ENCODE measurements at regions not wholly inside any gene's neighbourhood (a gene's known extent, or its start where the extent isn't known, plus 50 kb on each side); places are given as distances from the start of the nearest gene placed in this dataset.

DNA sequence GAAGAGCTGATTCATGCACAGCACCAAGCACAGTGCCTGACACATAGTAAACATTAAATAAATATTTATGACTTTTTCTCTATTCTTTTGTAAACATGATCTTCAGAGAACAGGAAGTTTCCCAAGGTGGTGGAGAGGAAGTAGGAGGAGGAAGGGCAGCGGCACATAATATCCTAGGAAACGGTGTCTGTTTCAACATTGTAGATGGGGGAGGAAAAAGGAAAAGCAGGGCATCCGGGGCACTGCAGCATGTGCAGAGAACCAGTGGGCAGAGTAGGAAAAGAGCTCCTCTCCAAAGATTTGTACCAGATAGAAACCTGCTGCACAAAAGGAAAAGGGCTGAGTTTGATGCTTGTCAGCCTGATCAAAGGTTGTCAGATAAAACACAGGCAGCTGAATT is 421.7 kb upstream of the ZNF462 start:
- intact Hi-C loops (cut with micrococcal nuclease; ENCODE audit: unreplicated experiment): no loop called here
- no peaks in the 10 kb centered on the region for H4K20me1 ChIP-seq (ENCODE audit: insufficient read depth, low read length)
- H3K9me3 ChIP-seq (ENCODE audit: low read length): no peaks in the 10 kb centered on the region
- DNase-seq (ENCODE audit: low spot score): no peak
- H3K9me2 ChIP-seq (ENCODE audit: insufficient read depth, low read length): no peaks in the 10 kb centered on the region
- BruUV-seq (replicated peaks): no TSS peak
- H3K4me1 ChIP-seq (ENCODE audit: insufficient read depth, low read length, poor library complexity, severe bottlenecking): no peaks in the 10 kb centered on the region
- no peak overlapping the region for H3K27ac ChIP-seq (ENCODE audit: low read depth, low read length, poor library complexity, severe bottlenecking)
- TF ChIP-seq, protein P1, sequence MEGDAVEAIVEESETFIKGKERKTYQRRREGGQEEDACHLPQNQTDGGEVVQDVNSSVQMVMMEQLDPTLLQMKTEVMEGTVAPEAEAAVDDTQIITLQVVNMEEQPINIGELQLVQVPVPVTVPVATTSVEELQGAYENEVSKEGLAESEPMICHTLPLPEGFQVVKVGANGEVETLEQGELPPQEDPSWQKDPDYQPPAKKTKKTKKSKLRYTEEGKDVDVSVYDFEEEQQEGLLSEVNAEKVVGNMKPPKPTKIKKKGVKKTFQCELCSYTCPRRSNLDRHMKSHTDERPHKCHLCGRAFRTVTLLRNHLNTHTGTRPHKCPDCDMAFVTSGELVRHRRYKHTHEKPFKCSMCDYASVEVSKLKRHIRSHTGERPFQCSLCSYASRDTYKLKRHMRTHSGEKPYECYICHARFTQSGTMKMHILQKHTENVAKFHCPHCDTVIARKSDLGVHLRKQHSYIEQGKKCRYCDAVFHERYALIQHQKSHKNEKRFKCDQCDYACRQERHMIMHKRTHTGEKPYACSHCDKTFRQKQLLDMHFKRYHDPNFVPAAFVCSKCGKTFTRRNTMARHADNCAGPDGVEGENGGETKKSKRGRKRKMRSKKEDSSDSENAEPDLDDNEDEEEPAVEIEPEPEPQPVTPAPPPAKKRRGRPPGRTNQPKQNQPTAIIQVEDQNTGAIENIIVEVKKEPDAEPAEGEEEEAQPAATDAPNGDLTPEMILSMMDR (conservative IDR thresholded peaks at IDR 0.05; ENCODE audit: low read length): no peak
- H3K4me2 ChIP-seq (ENCODE audit: low read length): no peak overlapping the region
- H3K4me3 ChIP-seq (ENCODE audit: low read depth, low read length, poor library complexity, severe bottlenecking): no peak overlapping the region
- ChIA-PET POLR2A (no interaction called here), CTCF (ENCODE audit: unreplicated experiment) (no interaction called here)
- no peaks in the 10 kb centered on the region for H3K36me3 ChIP-seq (ENCODE audit: insufficient read depth, low read length)
- no peaks in the 10 kb centered on the region for H3K79me2 ChIP-seq (ENCODE audit: insufficient read depth, low read depth, low read length)
- H2AFZ ChIP-seq (ENCODE audit: low read length): no peak overlapping the region

DNA sequence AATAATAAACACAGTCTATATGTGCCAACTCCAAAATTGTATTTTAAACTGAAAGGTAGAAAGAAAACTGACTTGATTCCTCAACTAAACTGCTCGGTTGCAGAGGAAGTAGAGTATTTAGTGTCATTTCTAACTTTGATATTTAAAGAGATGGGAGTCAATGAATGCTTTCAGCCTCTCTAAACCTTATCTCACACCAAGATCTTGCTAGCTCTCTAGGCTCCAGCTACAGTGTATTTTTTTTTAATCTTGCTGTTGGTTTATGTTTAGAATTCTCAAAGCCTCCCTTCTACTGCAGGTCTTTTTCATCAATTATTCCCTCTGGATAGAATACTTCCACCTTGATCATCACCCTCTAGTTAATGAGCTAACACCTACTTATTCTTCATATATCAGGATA is 419.4 kb upstream of the ZNF462 start:
- intact Hi-C loops (cut with micrococcal nuclease; ENCODE audit: unreplicated experiment): no loop called here
- H3K36me3 ChIP-seq (ENCODE audit: insufficient read depth, low read length): no peaks in the 10 kb centered on the region
- no peak for TF ChIP-seq EZH2phosphoT487 (IDR thresholded peaks at IDR 0.05; ENCODE audit: borderline replicate concordance, low read depth, low read length)
- TF ChIP-seq, protein P1 (conservative IDR thresholded peaks at IDR 0.05; ENCODE audit: low read length): no peak
- H3K79me2 ChIP-seq (ENCODE audit: insufficient read depth, low read depth, low read length): no peaks in the 10 kb centered on the region
- no peak overlapping the region for H3K27ac ChIP-seq (ENCODE audit: low read depth, low read length, poor library complexity, severe bottlenecking)
- no peaks in the 10 kb centered on the region for H3K9me3 ChIP-seq (ENCODE audit: low read length)
- no peak overlapping the region for H3K4me2 ChIP-seq (ENCODE audit: low read length)
- no peak overlapping the region for H3K4me3 ChIP-seq (ENCODE audit: low read depth, low read length, poor library complexity, severe bottlenecking)
- CTCF ChIA-PET (ENCODE audit: unreplicated experiment): no interaction called here
- no TSS peak for BruUV-seq (replicated peaks)
- DNase-seq (ENCODE audit: low spot score): no peak
- no peaks in the 10 kb centered on the region for H3K9me2 ChIP-seq (ENCODE audit: insufficient read depth, low read length)
- H2AFZ ChIP-seq (ENCODE audit: low read length): no peak overlapping the region
- POLR2A ChIA-PET: no interaction called here
- H3K4me1 ChIP-seq (ENCODE audit: insufficient read depth, low read length, poor library complexity, severe bottlenecking): no peaks in the 10 kb centered on the region
- H4K20me1 ChIP-seq (ENCODE audit: insufficient read depth, low read length): no peaks in the 10 kb centered on the region

DNA sequence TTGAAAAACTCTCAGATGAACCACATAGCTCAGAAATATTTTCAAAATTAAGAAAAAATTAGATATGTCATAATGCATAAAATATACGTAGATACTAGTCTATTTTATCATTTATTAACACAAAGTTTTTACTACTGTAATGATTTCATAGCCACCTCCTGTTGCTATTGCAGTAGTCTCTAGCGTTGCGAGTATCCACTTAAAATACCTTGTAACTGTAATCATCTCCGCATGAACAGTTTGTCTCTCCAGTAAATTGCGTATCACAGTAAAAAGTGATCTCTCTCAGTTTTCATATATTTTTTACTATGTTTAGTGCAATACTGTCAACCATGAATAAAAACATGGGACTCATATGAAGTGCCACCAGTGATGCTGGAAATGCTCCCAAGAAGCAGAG is 417.9 kb upstream of the ZNF462 start:
- TF ChIP-seq, protein P1 (conservative IDR thresholded peaks at IDR 0.05; ENCODE audit: low read length): no peak
- TF ChIP-seq EZH2phosphoT487 (IDR thresholded peaks at IDR 0.05; ENCODE audit: borderline replicate concordance, low read depth, low read length): no peak
- intact Hi-C loops (cut with micrococcal nuclease; ENCODE audit: unreplicated experiment): no loop called here

More for the DNA sequence above, 417.9 kb upstream of the ZNF462 start:
- H3K36me3 ChIP-seq (ENCODE audit: insufficient read depth, low read length): no peaks in the 10 kb centered on the region
- no peak overlapping the region for H3K4me2 ChIP-seq (ENCODE audit: low read length)
- H4K20me1 ChIP-seq (ENCODE audit: insufficient read depth, low read length): no peaks in the 10 kb centered on the region
- no peak overlapping the region for H3K4me3 ChIP-seq (ENCODE audit: low read depth, low read length, poor library complexity, severe bottlenecking)
- no peak overlapping the region for H2AFZ ChIP-seq (ENCODE audit: low read length)
- no peaks in the 10 kb centered on the region for H3K4me1 ChIP-seq (ENCODE audit: insufficient read depth, low read length, poor library complexity, severe bottlenecking)
- BruUV-seq (replicated peaks): no TSS peak
- H3K9me2 ChIP-seq (ENCODE audit: insufficient read depth, low read length): no peaks in the 10 kb centered on the region
- H3K9me3 ChIP-seq (ENCODE audit: low read length): no peaks in the 10 kb centered on the region
- POLR2A ChIA-PET: no interaction called here
- no peaks in the 10 kb centered on the region for H3K79me2 ChIP-seq (ENCODE audit: insufficient read depth, low read depth, low read length)
- H3K27ac ChIP-seq (ENCODE audit: low read depth, low read length, poor library complexity, severe bottlenecking): no peak overlapping the region
- CTCF ChIA-PET (ENCODE audit: unreplicated experiment): no interaction called here
- DNase-seq (ENCODE audit: low spot score): no peak
